ENCODE measurements at regions not wholly inside any gene's neighbourhood (a gene's known extent, or its start where the extent isn't known, plus 50 kb on each side); places are given as distances from the start of the nearest gene placed in this dataset.
"Not testable (repeated sequence)": the region's sequence is repeated elsewhere in the genome, so short reads cannot be mapped to it uniquely, and the experiment has no call there.

DNA sequence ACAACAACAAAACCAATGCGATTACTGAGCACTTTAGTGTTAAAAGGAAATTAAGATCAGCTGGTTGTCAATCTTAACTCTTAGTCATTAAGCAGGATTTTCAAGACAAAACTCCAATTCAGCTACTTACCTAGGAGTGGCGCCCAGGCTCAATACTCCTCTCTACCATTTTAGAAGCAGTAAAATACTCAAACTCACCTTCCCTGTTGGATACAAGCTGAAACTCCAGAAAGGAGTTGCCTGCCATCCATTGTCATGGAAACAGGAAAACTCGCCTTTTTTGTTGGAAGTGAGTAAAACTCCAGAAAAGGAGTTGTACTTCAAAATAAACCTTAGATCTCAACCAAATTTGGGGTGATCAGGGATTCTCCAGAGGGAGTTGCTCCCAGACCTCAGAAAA is 127.0 kb upstream of the F3 start:
- Mint-ChIP-seq H3K4me1 (no peaks in the 10 kb centered on the region), H3K27ac (no peak overlapping the region), H3K27me3 (peaks cover 30% of the 10 kb centered on the region), H3K4me3 (no peak overlapping the region), H3K36me3 (no peaks in the 10 kb centered on the region), H3K9me3 (no peaks in the 10 kb centered on the region)
- POLR2A ChIA-PET, result no interaction called here
- DNase-seq (no peak), ATAC-seq (ENCODE audit: low read depth) (no peak)

DNA sequence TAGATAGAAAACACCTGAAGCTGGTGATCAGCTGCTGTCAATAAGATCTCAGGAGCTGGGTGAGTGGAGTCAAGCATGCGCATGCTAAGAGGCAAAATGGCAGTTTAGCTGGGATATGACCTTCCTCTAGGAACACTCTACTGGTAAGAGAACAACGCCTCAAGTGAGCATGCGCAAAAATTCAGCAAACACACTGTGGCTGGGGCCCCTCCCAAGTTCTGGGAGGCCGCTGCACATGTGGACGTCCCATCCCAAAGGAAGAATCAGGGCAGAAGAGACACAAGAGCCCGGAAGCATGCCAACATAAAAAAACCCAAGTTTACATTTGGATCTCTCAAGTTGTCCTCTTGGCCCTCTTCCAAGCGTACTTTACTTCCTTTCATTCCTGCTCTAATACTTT is 126.3 kb upstream of the F3 start:
- H3K9me3 Mint-ChIP-seq, result no peaks in the 10 kb centered on the region
- ATAC-seq (ENCODE audit: low read depth) (no peak), DNase-seq (no peak)
- H3K4me1 Mint-ChIP-seq, result no peaks in the 10 kb centered on the region
- no peaks in the 10 kb centered on the region for H3K36me3 Mint-ChIP-seq
- no peak overlapping the region for H3K27ac Mint-ChIP-seq
- POLR2A ChIA-PET, result no interaction called here
- no peak overlapping the region for H3K4me3 Mint-ChIP-seq
- peaks cover 30% of the 10 kb centered on the region for H3K27me3 Mint-ChIP-seq

DNA sequence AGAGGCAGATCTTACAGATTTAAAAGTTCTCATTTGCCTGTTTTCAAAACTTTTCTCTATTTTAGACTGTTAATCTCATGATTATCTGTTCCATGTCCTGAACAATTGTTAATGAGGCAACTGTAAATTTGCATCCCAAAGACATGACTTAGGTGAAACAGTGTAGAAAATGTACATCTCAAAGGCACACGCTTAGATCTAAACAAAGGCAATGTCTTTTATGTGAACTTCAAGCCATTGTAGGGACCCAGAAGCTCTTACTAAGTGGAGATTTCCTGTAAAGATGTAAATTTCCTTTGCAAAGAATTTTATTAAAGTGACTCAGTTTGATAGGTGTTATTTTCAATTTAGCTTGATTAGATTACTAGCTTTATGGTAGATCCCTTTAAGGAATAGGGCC is 125.2 kb upstream of the F3 start:
- Mint-ChIP-seq H3K36me3 (no peaks in the 10 kb centered on the region), H3K27me3 (peaks cover 30% of the 10 kb centered on the region), H3K4me3 (no peak overlapping the region), H3K9me3 (no peaks in the 10 kb centered on the region), H3K4me1 (no peaks in the 10 kb centered on the region), H3K27ac (no peak overlapping the region)
- DNase-seq (no peak), ATAC-seq (ENCODE audit: low read depth) (no peak)
- POLR2A ChIA-PET, result no interaction called here

DNA sequence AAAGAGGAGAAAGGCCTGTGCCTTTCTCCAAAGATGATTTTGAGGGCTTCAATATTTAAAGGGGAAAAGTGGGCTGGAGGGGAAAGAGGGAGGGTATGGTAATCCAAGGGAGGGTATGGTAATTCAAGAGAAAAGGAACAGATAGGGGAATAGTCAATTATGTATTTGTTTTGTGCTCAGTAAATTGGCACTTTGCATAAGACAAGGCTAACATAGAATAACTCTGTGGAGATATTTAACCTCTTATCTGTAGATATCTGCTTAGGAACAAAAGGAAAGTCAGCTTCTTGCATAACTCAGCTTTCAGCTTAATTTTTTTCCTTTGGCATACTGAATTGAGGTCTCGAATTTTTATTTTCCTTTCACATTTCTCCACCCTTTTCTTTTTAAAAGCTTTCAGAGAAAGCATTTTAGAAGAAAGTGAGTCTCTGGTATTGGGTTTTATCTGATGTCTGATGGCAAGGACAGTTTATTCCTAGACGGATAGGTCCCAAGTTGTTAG is 119.9 kb upstream of the F3 start:
- Mint-ChIP-seq H3K4me1 (no peaks in the 10 kb centered on the region), H3K27me3 (peaks cover 13% of the 10 kb centered on the region), H3K9me3 (no peaks in the 10 kb centered on the region), H3K36me3 (no peaks in the 10 kb centered on the region), H3K27ac (no peak overlapping the region), H3K4me3 (no peak overlapping the region)
- POLR2A ChIA-PET, result no interaction called here
- no peak for DNase-seq
- ATAC-seq (ENCODE audit: low read depth), result no peak

DNA sequence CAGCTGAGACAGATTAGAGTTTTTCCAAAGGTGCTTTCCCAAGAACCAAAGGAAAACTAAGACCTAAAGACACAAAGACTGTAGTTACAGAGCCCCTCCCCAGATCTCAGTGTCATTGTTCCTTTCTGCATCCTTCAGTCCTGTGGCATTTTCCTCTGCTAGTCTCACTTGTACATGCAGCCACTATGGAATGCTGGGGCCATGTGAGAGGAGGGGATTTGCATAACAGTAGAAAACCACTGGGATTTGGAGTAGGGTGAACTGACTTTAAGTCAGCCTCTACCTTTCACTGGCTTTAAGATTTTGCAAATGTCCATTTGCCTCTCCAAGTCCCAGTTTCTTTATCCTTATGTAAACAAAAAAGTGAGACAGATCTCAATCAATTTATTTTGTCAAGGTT is 119.4 kb upstream of the F3 start:
- Mint-ChIP-seq H3K4me3 (no peak overlapping the region), H3K27ac (no peak overlapping the region), H3K27me3 (peaks cover 9% of the 10 kb centered on the region), H3K36me3 (no peaks in the 10 kb centered on the region), H3K9me3 (no peaks in the 10 kb centered on the region), H3K4me1 (no peaks in the 10 kb centered on the region)
- POLR2A ChIA-PET, result no interaction called here
- no peak for DNase-seq
- ATAC-seq (ENCODE audit: low read depth), result no peak

DNA sequence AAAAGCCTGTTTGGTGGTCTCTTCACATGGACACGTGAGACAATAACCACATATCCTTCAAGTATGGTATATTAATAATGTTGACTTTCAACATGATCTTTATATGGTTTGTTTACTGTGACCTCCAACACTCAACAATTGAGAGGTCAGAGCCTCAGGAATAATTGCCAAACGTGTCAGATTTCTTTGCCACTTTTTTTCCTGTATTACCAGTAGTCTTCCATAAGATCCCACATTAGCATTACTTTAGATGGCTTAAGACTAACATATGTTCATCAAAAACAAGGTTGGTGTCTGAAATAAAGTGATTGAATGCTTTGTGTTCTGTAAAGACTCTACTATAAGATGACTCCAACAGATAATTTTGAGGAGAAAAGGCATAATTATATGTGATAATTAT is 118.7 kb upstream of the F3 start:
- Mint-ChIP-seq H3K36me3 (no peaks in the 10 kb centered on the region), H3K4me3 (no peak overlapping the region), H3K9me3 (no peaks in the 10 kb centered on the region), H3K27ac (no peak overlapping the region), H3K27me3 (peaks cover 10% of the 10 kb centered on the region), H3K4me1 (no peaks in the 10 kb centered on the region)
- ATAC-seq (ENCODE audit: low read depth), result no peak
- DNase-seq, result no peak
- POLR2A ChIA-PET, result no interaction called here

DNA sequence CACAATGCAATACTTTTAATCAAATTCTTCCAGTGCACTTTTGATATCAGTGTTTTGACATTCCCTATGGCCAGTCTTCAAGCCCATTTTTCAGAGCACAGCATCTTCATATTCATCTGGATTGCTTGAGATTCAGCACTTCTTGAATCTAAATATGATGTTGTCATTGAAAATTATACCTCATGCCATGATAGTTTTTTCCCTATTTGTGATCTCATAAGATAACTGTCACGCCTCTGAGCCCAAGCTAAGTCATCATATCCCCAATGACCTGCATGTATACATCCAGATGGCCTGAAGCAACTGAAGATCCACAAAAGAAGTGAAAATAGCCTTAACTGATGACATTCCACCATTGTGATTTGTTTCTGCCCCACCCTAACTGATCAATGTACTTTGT is 117.6 kb upstream of the F3 start:
- POLR2A ChIA-PET; H3K27ac Mint-ChIP-seq; ATAC-seq (ENCODE audit: low read depth); H3K4me1 Mint-ChIP-seq; H3K9me3 Mint-ChIP-seq; DNase-seq; H3K27me3 Mint-ChIP-seq; H3K4me3 Mint-ChIP-seq; H3K36me3 Mint-ChIP-seq: not testable (repeated sequence)

DNA sequence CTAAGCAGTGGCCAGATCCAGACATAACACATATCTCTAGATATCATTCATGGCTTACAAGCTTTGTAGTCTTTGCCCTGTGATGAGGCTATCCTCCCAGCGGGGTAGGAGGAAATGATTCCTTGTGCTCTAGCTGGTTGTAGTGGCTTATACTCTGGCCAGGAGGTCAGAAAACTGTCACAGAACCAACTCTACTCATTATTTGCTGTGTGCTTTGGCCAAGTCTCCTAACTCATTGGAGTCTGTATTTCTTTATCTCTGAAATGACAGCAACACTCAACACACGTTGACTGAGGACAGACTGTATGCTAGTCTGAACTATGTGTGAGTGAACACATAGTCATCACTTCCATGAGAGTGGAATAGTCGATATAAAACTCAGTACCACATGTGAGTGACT is 116.7 kb upstream of the F3 start:
- Mint-ChIP-seq H3K36me3 (no peaks in the 10 kb centered on the region), H3K27ac (no peak overlapping the region), H3K4me1 (peaks cover 2% of the 10 kb centered on the region), H3K4me3 (no peak overlapping the region), H3K9me3 (no peaks in the 10 kb centered on the region), H3K27me3 (peaks cover 10% of the 10 kb centered on the region)
- POLR2A ChIA-PET, result no interaction called here
- ATAC-seq (ENCODE audit: low read depth), result no peak
- DNase-seq, result no peak

DNA sequence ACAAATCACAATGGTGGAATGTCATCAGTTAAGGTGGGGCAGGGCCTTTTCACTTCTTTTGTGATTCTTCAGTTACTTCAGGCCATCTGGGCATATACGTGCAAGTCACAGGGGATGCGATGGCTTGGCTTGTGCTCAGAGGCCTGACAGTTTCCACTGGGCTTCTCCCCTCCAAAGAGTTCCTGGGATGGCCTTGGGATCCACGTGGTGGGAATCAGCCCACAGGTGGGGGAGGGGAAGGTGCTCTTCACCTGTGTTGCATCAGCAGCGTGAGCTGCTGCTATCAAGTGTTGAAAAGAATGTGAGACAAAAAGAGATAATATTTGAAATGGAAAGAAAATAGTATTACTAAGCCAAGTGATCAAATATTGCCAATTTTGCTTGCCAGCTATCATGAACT is 116.2 kb upstream of the F3 start:
- not testable (repeated sequence) for ATAC-seq (ENCODE audit: low read depth)

DNA sequence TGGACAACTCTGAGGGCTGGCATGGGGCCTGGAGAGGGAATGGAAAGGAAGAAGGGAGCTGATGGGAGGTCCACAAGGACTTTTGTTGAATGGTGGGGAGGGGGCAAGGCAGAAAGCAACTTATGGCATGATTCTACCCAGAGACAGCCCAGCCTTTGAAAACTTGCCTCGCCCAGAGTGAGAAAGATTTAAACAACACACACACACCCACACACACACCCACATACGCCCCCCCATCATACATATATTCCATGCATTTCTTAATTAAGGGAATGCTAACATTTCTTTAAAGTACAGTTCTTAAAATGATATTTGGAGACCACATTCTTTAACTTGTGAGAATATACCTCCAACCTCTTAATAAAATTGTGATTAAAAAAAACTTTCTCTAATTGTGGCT is 115.4 kb upstream of the F3 start:
- H3K27me3 Mint-ChIP-seq, result peaks cover 10% of the 10 kb centered on the region
- POLR2A ChIA-PET, result no interaction called here
- H3K27ac Mint-ChIP-seq, result no peak overlapping the region
- no peaks in the 10 kb centered on the region for H3K9me3 Mint-ChIP-seq
- H3K4me1 Mint-ChIP-seq, result peaks cover 3% of the 10 kb centered on the region
- DNase-seq, result no peak
- ATAC-seq (ENCODE audit: low read depth), result no peak
- H3K4me3 Mint-ChIP-seq, result no peak overlapping the region
- H3K36me3 Mint-ChIP-seq, result no peaks in the 10 kb centered on the region

More for the DNA sequence above, 116.2 kb upstream of the F3 start:
- H3K4me3 Mint-ChIP-seq, H3K27me3 Mint-ChIP-seq, H3K9me3 Mint-ChIP-seq, H3K36me3 Mint-ChIP-seq, DNase-seq, H3K4me1 Mint-ChIP-seq, POLR2A ChIA-PET, H3K27ac Mint-ChIP-seq: not testable (repeated sequence)

DNA sequence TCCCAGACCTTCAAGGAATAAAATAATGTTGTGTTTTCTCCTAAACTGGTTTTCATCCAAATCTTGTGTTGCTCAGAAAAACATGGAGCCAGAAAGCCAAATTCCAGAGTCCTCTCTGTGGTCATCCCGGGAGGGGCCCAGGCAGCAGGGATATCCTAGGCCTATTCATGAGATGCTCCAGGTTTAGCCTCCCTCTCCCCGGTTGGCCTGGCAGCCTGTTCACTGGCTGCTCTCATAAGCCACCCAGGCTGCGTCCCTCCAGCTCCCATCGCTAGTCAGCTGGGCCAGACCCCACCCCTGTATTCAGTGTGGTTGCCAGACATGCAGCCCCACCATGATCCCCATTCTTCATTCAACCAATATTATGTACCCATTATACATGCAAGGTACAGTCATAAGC is 113.4 kb upstream of the F3 start:
- DNase-seq, result no peak
- peaks cover 11% of the 10 kb centered on the region for H3K27me3 Mint-ChIP-seq
- ATAC-seq (ENCODE audit: low read depth), result no peak
- no peaks in the 10 kb centered on the region for H3K36me3 Mint-ChIP-seq
- peaks cover 3% of the 10 kb centered on the region for H3K4me1 Mint-ChIP-seq
- POLR2A ChIA-PET, result no interaction called here
- no peak overlapping the region for H3K27ac Mint-ChIP-seq
- no peak overlapping the region for H3K4me3 Mint-ChIP-seq
- H3K9me3 Mint-ChIP-seq, result no peaks in the 10 kb centered on the region

DNA sequence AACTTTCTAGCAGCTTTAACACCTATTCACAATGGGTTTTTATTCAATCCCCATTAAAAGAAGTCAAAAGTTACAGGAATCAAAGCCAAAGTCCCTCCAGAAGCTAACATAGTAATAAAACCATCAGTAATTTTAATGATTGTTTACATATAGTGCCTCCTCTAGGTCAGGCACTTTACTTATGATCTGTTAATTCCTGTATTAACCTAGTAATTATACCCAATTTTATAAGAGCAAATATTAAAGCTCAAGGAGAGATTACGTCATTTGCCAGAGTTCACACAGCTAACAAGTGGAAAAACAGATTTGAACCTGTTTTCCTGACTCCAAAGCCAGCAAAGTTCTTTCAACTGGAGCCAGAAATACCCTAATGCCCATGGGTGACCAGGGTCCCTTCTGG is 112.9 kb upstream of the F3 start:
- DNase-seq (no peak), ATAC-seq (ENCODE audit: low read depth) (no peak)
- Mint-ChIP-seq H3K4me3 (no peak overlapping the region), H3K27me3 (peaks cover 11% of the 10 kb centered on the region), H3K9me3 (no peaks in the 10 kb centered on the region), H3K36me3 (no peaks in the 10 kb centered on the region), H3K27ac (no peak overlapping the region), H3K4me1 (peaks cover 3% of the 10 kb centered on the region)
- POLR2A ChIA-PET, result no interaction called here

DNA sequence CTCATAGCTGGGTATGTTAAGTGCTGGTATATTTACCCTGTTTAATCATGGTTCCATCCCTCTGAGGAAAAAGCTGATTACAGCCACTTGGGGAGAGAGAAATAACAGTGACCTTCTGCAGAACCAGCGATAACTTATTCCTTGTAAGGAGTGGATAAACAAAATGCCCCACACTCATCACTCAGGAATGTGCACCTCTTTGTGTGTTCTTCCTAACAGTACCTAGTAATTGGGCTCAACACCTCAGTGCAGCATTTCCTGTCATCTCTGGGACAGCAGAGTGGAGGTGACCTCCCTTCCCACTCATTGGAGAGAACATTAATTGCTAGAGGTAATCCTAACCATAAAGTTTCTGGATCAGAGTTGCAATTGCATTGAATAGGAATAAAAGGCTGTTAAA is 112.5 kb upstream of the F3 start:
- H3K36me3 Mint-ChIP-seq, result no peaks in the 10 kb centered on the region
- no peak overlapping the region for H3K27ac Mint-ChIP-seq
- POLR2A ChIA-PET, result no interaction called here
- no peaks in the 10 kb centered on the region for H3K9me3 Mint-ChIP-seq
- H3K27me3 Mint-ChIP-seq, result peaks cover 11% of the 10 kb centered on the region
- ATAC-seq (ENCODE audit: low read depth), result no peak
- no peak overlapping the region for H3K4me3 Mint-ChIP-seq
- no peak for DNase-seq
- peaks cover 3% of the 10 kb centered on the region for H3K4me1 Mint-ChIP-seq

DNA sequence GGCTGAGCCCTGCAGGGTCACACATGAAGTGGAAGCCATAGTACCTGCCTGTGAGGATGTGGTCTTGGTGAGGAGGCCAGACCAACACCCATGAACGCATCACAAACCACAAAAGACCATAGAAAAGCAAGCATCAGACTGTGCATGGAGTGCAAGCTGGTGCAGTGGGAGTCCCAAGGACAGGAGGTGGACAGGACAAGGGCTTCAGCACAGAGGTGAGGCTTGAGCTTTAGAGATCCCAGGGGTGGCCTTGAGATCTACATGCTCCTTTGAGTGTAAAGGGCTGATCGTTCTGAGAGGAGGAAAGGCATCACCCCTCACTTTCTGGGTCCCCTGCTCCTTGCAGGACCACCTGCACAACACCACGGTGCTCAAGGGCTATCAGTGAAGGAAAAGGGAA is 111.9 kb upstream of the F3 start:
- Mint-ChIP-seq H3K9me3 (no peaks in the 10 kb centered on the region), H3K27ac (no peak overlapping the region), H3K36me3 (no peaks in the 10 kb centered on the region)

DNA sequence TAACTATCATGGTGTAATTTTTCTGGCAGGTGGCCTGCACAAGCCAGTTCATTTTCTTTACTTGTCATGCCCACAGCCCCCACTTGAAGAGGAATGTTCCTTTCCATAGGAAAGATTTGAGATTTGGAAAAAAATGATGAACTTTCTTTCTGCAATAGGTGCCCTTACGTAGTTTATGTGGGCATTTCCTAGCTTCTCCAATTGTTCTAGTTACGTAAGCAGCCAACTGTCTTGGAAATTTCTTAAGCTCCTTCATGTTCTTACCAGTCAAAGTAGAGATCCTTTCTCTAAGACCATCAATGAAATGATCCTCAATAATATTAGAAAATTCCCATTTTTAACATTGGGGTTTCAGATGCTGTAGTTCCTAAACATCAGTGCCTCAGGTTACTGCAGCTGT is 109.5 kb upstream of the F3 start:
- no peak for ATAC-seq (ENCODE audit: low read depth)
- no peaks in the 10 kb centered on the region for H3K36me3 Mint-ChIP-seq
- POLR2A ChIA-PET, result no interaction called here
- peaks cover 3% of the 10 kb centered on the region for H3K4me1 Mint-ChIP-seq
- H3K27ac Mint-ChIP-seq, result no peak overlapping the region
- no peak for DNase-seq
- no peak overlapping the region for H3K4me3 Mint-ChIP-seq
- no peaks in the 10 kb centered on the region for H3K9me3 Mint-ChIP-seq
- peaks cover 14% of the 10 kb centered on the region for H3K27me3 Mint-ChIP-seq

More for the DNA sequence above, 111.9 kb upstream of the F3 start:
- no peak overlapping the region for H3K4me3 Mint-ChIP-seq
- POLR2A ChIA-PET, result no interaction called here
- no peak for ATAC-seq (ENCODE audit: low read depth)
- H3K27me3 Mint-ChIP-seq, result peaks cover 11% of the 10 kb centered on the region
- DNase-seq, result no peak
- peaks cover 3% of the 10 kb centered on the region for H3K4me1 Mint-ChIP-seq
